ENCODE measurements at regions not wholly inside any gene's neighbourhood (a gene's known extent, or its start where the extent isn't known, plus 50 kb on each side); places are given as distances from the start of the nearest gene placed in this dataset.

- DNase-seq (ENCODE audit: low read depth, low spot score) (no peak), FAIRE-seq (no peak)
- H3K4me1 ChIP-seq (ENCODE audit: control insufficient read depth, extremely low read depth, insufficient read depth, low read length), result no peaks in the 10 kb centered on the region
- H4K20me1 ChIP-seq (replicated peaks; ENCODE audit: control insufficient read depth, extremely low read depth, insufficient read depth, low read length), result no peaks in the 10 kb centered on the region
- H3K4me2 ChIP-seq (ENCODE audit: insufficient read depth, low read length), result no peak overlapping the region
- no peaks in the 10 kb centered on the region for H3K27me3 ChIP-seq (ENCODE audit: control insufficient read depth in 2 of 2, insufficient read depth in 2 of 2, low read length in 2 of 2)
- no peaks in the 10 kb centered on the region for H3K9me3 ChIP-seq (replicated peaks; ENCODE audit: control insufficient read depth, insufficient read depth, low read length)
- no peaks in the 10 kb centered on the region for H3K79me2 ChIP-seq (ENCODE audit: control insufficient read depth, insufficient read depth, low read length)
- intact Hi-C loops (cut with micrococcal nuclease), result no loop called here
- dilution Hi-C loops (cut with MboI; ENCODE audit: extremely low pct_ligation_motif_present, low sequenced_read_pairs), result no loop called here
- no peaks in the 10 kb centered on the region for H3K9me1 ChIP-seq (replicated peaks; ENCODE audit: control insufficient read depth, extremely low read depth, insufficient read depth, low read length)
- H3K27ac ChIP-seq (ENCODE audit: insufficient read depth, low read depth, low read length), result no peak overlapping the region
- ChIA-PET CTCF (no interaction called here), POLR2A (no interaction called here)
- H2AFZ ChIP-seq (ENCODE audit: low read depth, low read length), result no peak overlapping the region
- TF ChIP-seq FOS (IDR thresholded peaks at IDR 0.05; ENCODE audit: borderline replicate concordance, insufficient read depth, low read length), result no peak
- TF ChIP-seq POLR2AphosphoS5 (IDR thresholded peaks at IDR 0.05; ENCODE audit: insufficient read depth, low read depth, low read length), result no peak
- H3K9ac ChIP-seq (replicated peaks; ENCODE audit: extremely low read depth, insufficient read depth, low read length), result no peak overlapping the region
- BruUV-seq (replicated peaks), result no TSS peak
- H3K4me3 ChIP-seq (replicated peaks in 1 of 3; ENCODE audit: insufficient read depth in 1 of 3, low read depth in 1 of 3, low read length in 3 of 3), result no peak overlapping the region
- H3K36me3 ChIP-seq (ENCODE audit: control insufficient read depth in 2 of 2, extremely low read depth in 1 of 2, insufficient read depth in 2 of 2, low read length in 2 of 2), result no peaks in the 10 kb centered on the region
These were observed 72.0 kb downstream of the TPRA1 start for GRCh38 chr3:127518456-127519081.

DNA sequence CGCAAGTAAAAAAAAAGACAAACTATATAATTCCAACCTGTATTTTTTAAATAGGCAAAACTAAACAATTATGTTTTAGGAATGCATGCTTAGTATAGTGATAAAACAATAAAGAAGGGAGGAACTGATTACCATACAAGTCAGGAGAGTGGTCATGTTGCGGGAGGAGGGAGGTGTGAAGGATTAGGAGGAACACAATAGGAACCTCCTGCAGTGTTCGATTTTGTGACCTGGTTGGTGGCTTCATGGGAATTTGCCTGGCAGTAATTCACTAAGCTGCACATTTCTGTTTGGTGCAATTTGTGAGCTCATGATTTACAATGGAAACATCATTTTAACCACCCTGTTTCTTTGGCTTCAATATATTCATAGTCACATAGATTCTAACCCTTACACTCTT lies 78.3 kb downstream of the TPRA1 start:
- TF ChIP-seq, protein P1, sequence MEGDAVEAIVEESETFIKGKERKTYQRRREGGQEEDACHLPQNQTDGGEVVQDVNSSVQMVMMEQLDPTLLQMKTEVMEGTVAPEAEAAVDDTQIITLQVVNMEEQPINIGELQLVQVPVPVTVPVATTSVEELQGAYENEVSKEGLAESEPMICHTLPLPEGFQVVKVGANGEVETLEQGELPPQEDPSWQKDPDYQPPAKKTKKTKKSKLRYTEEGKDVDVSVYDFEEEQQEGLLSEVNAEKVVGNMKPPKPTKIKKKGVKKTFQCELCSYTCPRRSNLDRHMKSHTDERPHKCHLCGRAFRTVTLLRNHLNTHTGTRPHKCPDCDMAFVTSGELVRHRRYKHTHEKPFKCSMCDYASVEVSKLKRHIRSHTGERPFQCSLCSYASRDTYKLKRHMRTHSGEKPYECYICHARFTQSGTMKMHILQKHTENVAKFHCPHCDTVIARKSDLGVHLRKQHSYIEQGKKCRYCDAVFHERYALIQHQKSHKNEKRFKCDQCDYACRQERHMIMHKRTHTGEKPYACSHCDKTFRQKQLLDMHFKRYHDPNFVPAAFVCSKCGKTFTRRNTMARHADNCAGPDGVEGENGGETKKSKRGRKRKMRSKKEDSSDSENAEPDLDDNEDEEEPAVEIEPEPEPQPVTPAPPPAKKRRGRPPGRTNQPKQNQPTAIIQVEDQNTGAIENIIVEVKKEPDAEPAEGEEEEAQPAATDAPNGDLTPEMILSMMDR (IDR thresholded peaks at IDR 0.05; ENCODE audit: extremely low read depth in 1 of 2, insufficient read depth in 1 of 2, low read depth in 1 of 2, low read length in 2 of 2), result no peak
- TF ChIP-seq POLR2A (IDR thresholded peaks at IDR 0.05; ENCODE audit: low read depth, low read length), result no peak
- TF ChIP-seq FOS (IDR thresholded peaks at IDR 0.05; ENCODE audit: borderline replicate concordance, insufficient read depth, low read length), result no peak
- no peak for TF ChIP-seq GATA2 (IDR thresholded peaks at IDR 0.05; ENCODE audit: insufficient read depth, insufficient read length, low read depth, low read length)
- no peak for TF ChIP-seq MAX (IDR thresholded peaks at IDR 0.05; ENCODE audit: insufficient read depth, insufficient read length)
- TF ChIP-seq EZH2 (IDR thresholded peaks at IDR 0.05; ENCODE audit: borderline replicate concordance, low read depth, low read length, severe bottlenecking), result no peak
- no peak for TF ChIP-seq JUN (IDR thresholded peaks at IDR 0.05; ENCODE audit: borderline replicate concordance, insufficient read depth, insufficient read length, low read depth)
- TF ChIP-seq MYC (IDR thresholded peaks at IDR 0.05; ENCODE audit: low read depth, low read length), result no peak
- no peak for TF ChIP-seq POLR2AphosphoS5 (IDR thresholded peaks at IDR 0.05; ENCODE audit: insufficient read depth, low read depth, low read length)
- Histone ChIP-seq H3K79me2 (ENCODE audit: control insufficient read depth, insufficient read depth, low read length) (no peaks in the 10 kb centered on the region), H3K9ac (replicated peaks; ENCODE audit: extremely low read depth, insufficient read depth, low read length) (no peak overlapping the region), H3K4me1 (ENCODE audit: control insufficient read depth, extremely low read depth, insufficient read depth, low read length) (no peaks in the 10 kb centered on the region), H3K9me3 (replicated peaks; ENCODE audit: control insufficient read depth, insufficient read depth, low read length) (no peaks in the 10 kb centered on the region), H3K36me3 (ENCODE audit: control insufficient read depth in 2 of 2, extremely low read depth in 1 of 2, insufficient read depth in 2 of 2, low read length in 2 of 2) (no peaks in the 10 kb centered on the region), H2AFZ (ENCODE audit: low read depth, low read length) (no peak overlapping the region), H3K27me3 (ENCODE audit: control insufficient read depth in 2 of 2, insufficient read depth in 2 of 2, low read length in 2 of 2) (peaks cover 1 to 2% of the 10 kb centered on the region in 2 experiments), H3K4me3 (replicated peaks in 1 of 3; ENCODE audit: insufficient read depth in 1 of 3, low read depth in 1 of 3, low read length in 3 of 3) (no peak overlapping the region), H3K27ac (ENCODE audit: insufficient read depth, low read depth, low read length) (no peak overlapping the region), H4K20me1 (replicated peaks; ENCODE audit: control insufficient read depth, extremely low read depth, insufficient read depth, low read length) (no peaks in the 10 kb centered on the region), H3K4me2 (ENCODE audit: insufficient read depth, low read length) (no peak overlapping the region), H3K9me1 (replicated peaks; ENCODE audit: control insufficient read depth, extremely low read depth, insufficient read depth, low read length) (no peaks in the 10 kb centered on the region)
- DNase-seq (ENCODE audit: low read depth, low spot score), result no peak
- CTCF ChIA-PET, result no interaction called here
- no TSS peak for BruUV-seq (replicated peaks)
- POLR2A ChIA-PET, result no interaction called here
- intact Hi-C loops (cut with micrococcal nuclease), result no loop called here
- FAIRE-seq, result no peak
- dilution Hi-C loops (cut with MboI; ENCODE audit: extremely low pct_ligation_motif_present, low sequenced_read_pairs), result no loop called here

Measured in endothelial cell of umbilical vein (primary cell).